H1 (cell line): ENCODE measurements at regions not wholly inside any gene's neighbourhood (a gene's known extent, or its start where the extent isn't known, plus 50 kb on each side); places are given as distances from the start of the nearest gene placed in this dataset.

ENCODE experiments used
- CTCF ChIA-PET: fragments of 300-600 bp; sonication (Branson Sonifier 250); formaldehyde crosslinking; loops from one replicate; lab custom pipeline; 2021; ENCODE audit not compliant: partially characterized antibody; lab: Charles Lee
- POLR2A ChIA-PET: fragments of 300-600 bp; sonication (Branson Sonifier 250); formaldehyde crosslinking; loops from one replicate; lab custom pipeline; 2021; ENCODE audit warnings: inconsistent platforms; ENCODE audit not compliant: partially characterized antibody; lab: Charles Lee
- DNase-seq, 2 experiments: peaks; one replicate each; pipeline versions ENCODE4 v3.0.0 to v3.0.0-alpha.2; 2010 to 2022; ENCODE audit warnings: low spot score in 2 of 2, low read depth in 1 of 2, mixed read lengths in 1 of 2
- FAIRE-seq: peaks from 2 replicates; lab custom pipeline; 2011; peaks lifted over from hg19 to GRCh38; lab: Jason Lieb, UNC
- H2AFZ ChIP-seq: 2 replicates; pipeline ENCODE4 v1.8.1; 2012; ENCODE audit warnings: low read length, inconsistent platforms
- H2AK5ac ChIP-seq: 2 replicates; pipeline ENCODE4 v1.6.1; 2013; ENCODE audit warnings: low read depth, low read length
- H2BK120ac ChIP-seq: replicated peaks from 2 replicates; pipeline ENCODE3; 2013; ENCODE audit warnings: low read depth, low read length, inconsistent platforms
- H2BK12ac ChIP-seq: 2 replicates; pipeline ENCODE4 v1.6.1; 2013; ENCODE audit warnings: low read depth, low read length
- H2BK15ac ChIP-seq: 2 replicates; pipeline ENCODE4 v1.6.1; 2013; ENCODE audit warnings: low read length
- H2BK20ac ChIP-seq: 2 replicates; pipeline ENCODE4 v1.6.1; 2013; ENCODE audit warnings: low read length
- H2BK5ac ChIP-seq: 2 replicates; pipeline ENCODE4 v1.6.1; 2013; ENCODE audit warnings: low read depth, low read length
- H3K14ac ChIP-seq: 2 replicates; pipeline ENCODE4 v1.6.1; 2013; ENCODE audit warnings: inconsistent platforms; ENCODE audit not compliant: insufficient read length
- H3K18ac ChIP-seq: 2 replicates; pipeline ENCODE4 v1.6.1; 2013; ENCODE audit warnings: low read length; ENCODE audit errors: extremely low read depth
- H3K23ac ChIP-seq: 2 replicates; pipeline ENCODE4 v1.6.1; 2013; ENCODE audit warnings: inconsistent platforms; ENCODE audit not compliant: insufficient read length
- H3K23me2 ChIP-seq: 2 replicates; pipeline ENCODE4 v1.6.1; 2013; ENCODE audit warnings: low read depth, low read length
- H3K27ac ChIP-seq: 2 replicates; pipeline ENCODE4 v1.6.1; 2011; ENCODE audit warnings: low read depth, low read length, inconsistent platforms
- H3K27me3 ChIP-seq, 4 experiments: replicated peaks in 1 of 4; 1 replicate in 1 of 4; 2 replicates in 3 of 4; pipeline versions ENCODE4 v1.6.1 to v1.8.1; 2011 to 2013; ENCODE audit warnings: low read length in 3 of 4, mild to moderate bottlenecking in 3 of 4, inconsistent platforms in 2 of 4, mixed read lengths in 2 of 4, moderate library complexity in 1 of 4; ENCODE audit not compliant: control insufficient read depth in 3 of 4, insufficient read depth in 3 of 4; ENCODE audit errors: extremely low read depth in 1 of 4
- H3K36me3 ChIP-seq, 4 experiments: 2 replicates each; pipeline versions ENCODE4 v1.6.1 to v1.8.1; 2011 to 2013; ENCODE audit warnings: mild to moderate bottlenecking in 4 of 4, low read length in 3 of 4, moderate library complexity in 2 of 4, control low read depth in 1 of 4, inconsistent platforms in 1 of 4; ENCODE audit not compliant: insufficient read depth in 4 of 4, control insufficient read depth in 2 of 4
- H3K4ac ChIP-seq: replicated peaks from 2 replicates; pipeline ENCODE3; 2013; ENCODE audit warnings: low read length, low read depth, mixed read lengths, inconsistent platforms; ENCODE audit not compliant: insufficient read length
- H3K4me1 ChIP-seq, 4 experiments: replicated peaks in 1 of 4; 1 replicate in 1 of 4; 2 replicates in 3 of 4; pipeline versions ENCODE4 v1.6.1 to v1.8.1; 2011 to 2013; ENCODE audit warnings: low read length in 3 of 4, inconsistent platforms in 2 of 4, mixed read lengths in 1 of 4; ENCODE audit not compliant: insufficient read depth in 4 of 4, control insufficient read depth in 3 of 4
- H3K4me2 ChIP-seq, 2 experiments: 2 replicates each; pipeline versions ENCODE4 v1.6.1 to v1.8.1; 2011 to 2013; ENCODE audit warnings: low read depth in 2 of 2, low read length in 2 of 2, control low read depth in 1 of 2, inconsistent platforms in 1 of 2, mild to moderate bottlenecking in 1 of 2; ENCODE audit not compliant: insufficient read depth in 1 of 2
- H3K4me3 ChIP-seq, 4 experiments: fragments of 200-600, 300-600 bp in 1 of 4; sonication (generic), shearing (Covaris generic), sonication (Bioruptor Twin) in 1 of 4; 2 replicates each; pipeline versions ENCODE4 v1.5.1 to v1.8.1; 2011 to 2016; ENCODE audit warnings: low read length in 4 of 4, low read depth in 3 of 4, control low read depth in 2 of 4, inconsistent platforms in 2 of 4, mild to moderate bottlenecking in 2 of 4, mixed read lengths in 1 of 4, moderate library complexity in 1 of 4; ENCODE audit not compliant: insufficient read depth in 2 of 4; ENCODE audit errors: extremely low read depth in 1 of 4
- H3K56ac ChIP-seq: replicated peaks from 2 replicates; pipeline ENCODE3; 2013; ENCODE audit warnings: low read depth, mild to moderate bottlenecking, mixed read lengths, low read length, inconsistent platforms; ENCODE audit not compliant: insufficient read length
- H3K79me1 ChIP-seq: 2 replicates; pipeline ENCODE4 v1.6.1; 2013; ENCODE audit warnings: low read depth, low read length, control low read depth
- H3K79me2 ChIP-seq, 2 experiments: 2 replicates each; pipeline versions ENCODE4 v1.6.1 to v1.8.1; 2012 to 2013; ENCODE audit warnings: low read length in 2 of 2, mild to moderate bottlenecking in 2 of 2, inconsistent platforms in 1 of 2; ENCODE audit not compliant: insufficient read depth in 2 of 2, control insufficient read depth in 1 of 2
- H3K9ac ChIP-seq, 4 experiments: replicated peaks in 1 of 4; 1 replicate in 1 of 4; 2 replicates in 3 of 4; pipeline versions ENCODE4 v1.6.1 to v1.8.1; 2011 to 2013; ENCODE audit warnings: low read depth in 3 of 4, low read length in 3 of 4, control low read depth in 2 of 4, mild to moderate bottlenecking in 2 of 4, moderate library complexity in 2 of 4, inconsistent platforms in 1 of 4; ENCODE audit errors: extremely low read depth in 1 of 4
- H3K9me3 ChIP-seq, 2 experiments: 2 replicates each; pipeline versions ENCODE4 v1.6.1 to v1.8.1; 2012 to 2013; ENCODE audit warnings: mild to moderate bottlenecking in 2 of 2, moderate library complexity in 2 of 2, control low read depth in 1 of 2, inconsistent platforms in 1 of 2, low read depth in 1 of 2, low read length in 1 of 2, mixed read lengths in 1 of 2; ENCODE audit not compliant: insufficient read depth in 2 of 2
- H4K20me1 ChIP-seq, 2 experiments: replicated peaks in 1 of 2; 2 replicates each; pipeline versions ENCODE3 to v1.8.1; 2011 to 2013; ENCODE audit warnings: inconsistent platforms in 2 of 2, low read length in 2 of 2, mild to moderate bottlenecking in 1 of 2; ENCODE audit not compliant: insufficient read depth in 2 of 2, control insufficient read depth in 1 of 2
- H4K5ac ChIP-seq: 2 replicates; pipeline ENCODE4 v1.6.1; 2013; ENCODE audit warnings: low read length, low read depth, mixed read lengths, inconsistent platforms; ENCODE audit not compliant: insufficient read length
- H4K8ac ChIP-seq: 2 replicates; pipeline ENCODE4 v1.8.0; 2013; ENCODE audit warnings: mild to moderate bottlenecking, moderate library complexity, low read length, inconsistent platforms; ENCODE audit not compliant: insufficient read depth; ENCODE audit errors: extremely low read depth
- H4K91ac ChIP-seq: replicated peaks from 2 replicates; pipeline ENCODE3; 2013; ENCODE audit warnings: low read length, mixed read lengths, inconsistent platforms; ENCODE audit not compliant: insufficient read length
- ATF2 ChIP-seq: IDR thresholded peaks from 2 replicates; pipeline ENCODE4 v1.6.1; 2012; ENCODE audit warnings: low read length, inconsistent platforms
- ATF3 ChIP-seq: IDR thresholded peaks from 2 replicates; pipeline ENCODE4 v1.6.1; 2011; ENCODE audit warnings: low read depth, mild to moderate bottlenecking, low read length; ENCODE audit not compliant: insufficient read depth
- BACH1 ChIP-seq: IDR thresholded peaks from 2 replicates; pipeline ENCODE4 v1.6.1; 2012; ENCODE audit warnings: low read length, improper control_type of control experiment
- BCL11A ChIP-seq, 2 experiments: IDR thresholded peaks; one replicate each; pipeline ENCODE4 v1.6.1; 2011; ENCODE audit warnings: low read depth in 2 of 2, low read length in 2 of 2, mild to moderate bottlenecking in 2 of 2
- CEBPB ChIP-seq: IDR thresholded peaks from 2 replicates; pipeline ENCODE4 v1.6.1; 2012; ENCODE audit warnings: low read depth, low read length
- CREB1 ChIP-seq: IDR thresholded peaks from 2 replicates; pipeline ENCODE4 v1.6.1; 2012; ENCODE audit warnings: inconsistent platforms
- EP300 ChIP-seq, 2 experiments: IDR thresholded peaks; 1 replicate in 1 of 2; 2 replicates in 1 of 2; pipeline ENCODE4 v1.6.1; 2011 to 2012; ENCODE audit warnings: low read depth in 2 of 2, low read length in 2 of 2, mild to moderate bottlenecking in 2 of 2, borderline replicate concordance in 1 of 2, inconsistent platforms in 1 of 2, moderate library complexity in 1 of 2
- GTF2F1 ChIP-seq: IDR thresholded peaks from 2 replicates; pipeline ENCODE4 v1.6.1; 2012; ENCODE audit warnings: low read depth, low read length, improper control_type of control experiment, borderline replicate concordance
- KDM4A ChIP-seq: IDR thresholded peaks from one replicate; pipeline ENCODE4 v1.7.1; 2012; ENCODE audit warnings: low read depth, mild to moderate bottlenecking, moderate library complexity, low read length, inconsistent platforms; ENCODE audit not compliant: severe bottlenecking
- POLR2A ChIP-seq, 2 experiments: IDR thresholded peaks; 1 replicate in 1 of 2; 2 replicates in 1 of 2; pipeline ENCODE4 v1.6.1; 2011; ENCODE audit warnings: low read depth in 2 of 2, low read length in 2 of 2, mild to moderate bottlenecking in 2 of 2; ENCODE audit errors: control extremely low read depth in 1 of 2
- RBBP5 ChIP-seq: IDR thresholded peaks from 2 replicates; pipeline ENCODE4 v1.7.1; 2012; ENCODE audit warnings: low read depth, mild to moderate bottlenecking, inconsistent platforms, low read length, moderate library complexity, borderline replicate concordance
- SIX5 ChIP-seq: IDR thresholded peaks from 2 replicates; pipeline ENCODE4 v1.6.1; 2011; ENCODE audit warnings: mild to moderate bottlenecking, low read depth, low read length
- TEAD4 ChIP-seq: IDR thresholded peaks from 2 replicates; pipeline ENCODE4 v1.6.1; 2012; ENCODE audit warnings: low read depth, low read length, inconsistent platforms, mixed read lengths
- YY1 ChIP-seq: IDR thresholded peaks from 2 replicates; pipeline ENCODE4 v1.6.1; 2011; ENCODE audit warnings: low read depth, mild to moderate bottlenecking, low read length
- WGBS, 2 experiments: shearing (Covaris generic) in 1 of 2; methylation state at CpG; one replicate each; pipeline versions ENCODE4 v1.1.6 to v1.1.7; 2013 to 2015; ENCODE audit warnings: low lambda C conversion rate in 2 of 2, mixed read lengths in 2 of 2, inconsistent platforms in 1 of 2, low coverage in 1 of 2, missing lambda C conversion rate in 1 of 2; ENCODE audit not compliant: insufficient replicate concordance in 2 of 2, insufficient coverage in 1 of 2, insufficient read length in 1 of 2; ENCODE audit errors: extremely low coverage in 1 of 2, missing lambda C conversion rate in 1 of 2; 5-methylcytosine and 5-hydroxymethylcytosine counted together

DNA sequence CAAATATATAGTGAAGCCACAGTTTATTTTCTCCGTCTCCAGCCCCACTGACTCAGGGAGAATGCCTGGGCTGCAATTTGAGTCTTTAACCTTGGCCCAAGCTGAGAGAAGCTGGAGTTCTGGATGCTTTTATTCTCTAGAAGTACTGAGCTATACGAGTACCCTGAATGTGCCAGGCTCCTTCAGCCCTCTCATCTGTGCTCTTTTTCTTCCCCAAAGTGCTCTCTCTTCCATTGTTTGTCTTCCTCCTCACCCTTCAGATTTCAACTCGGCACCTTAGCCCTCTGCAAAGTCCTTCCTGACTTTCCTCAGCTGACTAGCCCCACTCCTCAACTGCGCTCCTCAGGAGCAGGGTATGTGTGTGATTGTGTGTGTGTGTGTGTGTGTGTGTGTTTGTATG is 75.6 kb upstream of the AGBL1 start:
- CTCF ChIA-PET = interaction anchor here (0.6 to 1.9 kb wide), 5 partner anchors 9 to 610 kb away, joined by 3 to 5 read pairs (median 4); no protein-coding TSS in a partner anchor
- no peak for TF ChIP-seq ATF2
- TF ChIP-seq CEBPB = no peak
- TF ChIP-seq CREB1 = no peak
- no peak for TF ChIP-seq RBBP5
- no peak for TF ChIP-seq POLR2A (IDR thresholded peaks at IDR 0.05; ENCODE audit: control extremely low read depth in 1 of 2, low read depth in 2 of 2, low read length in 2 of 2)
- TF ChIP-seq TEAD4 = no peak
- TF ChIP-seq SIX5 = no peak
- TF ChIP-seq BCL11A (IDR thresholded peaks at IDR 0.05; ENCODE audit: low read depth in 2 of 2, low read length in 2 of 2) = no peak
- TF ChIP-seq EP300 (IDR thresholded peaks at IDR 0.05; ENCODE audit: borderline replicate concordance in 1 of 2, low read depth in 2 of 2, low read length in 2 of 2) = no peak
- no peak for TF ChIP-seq GTF2F1
- TF ChIP-seq BACH1 = no peak
- TF ChIP-seq ATF3 = no peak
- TF ChIP-seq KDM4A = no peak
- TF ChIP-seq YY1 = no peak

More for the DNA sequence above, 75.6 kb upstream of the AGBL1 start:
- H2BK5ac ChIP-seq = no peak overlapping the region
- H3K9ac ChIP-seq = no peak overlapping the region; a peak in 1 of 7 replicates
- peak overlapping the region; percentile 61 for H3K4ac ChIP-seq
- H2BK120ac ChIP-seq = no peak overlapping the region
- no peak overlapping the region for H4K8ac ChIP-seq
- H3K56ac ChIP-seq = no peak overlapping the region
- H4K20me1 ChIP-seq = no peaks in the 10 kb centered on the region
- H3K23ac ChIP-seq = no peak overlapping the region
- no peaks in the 10 kb centered on the region for H3K27me3 ChIP-seq
- H3K14ac ChIP-seq = no peak overlapping the region
- H2AK5ac ChIP-seq = 0 out of 2 replicates have a peak overlapping the region, but pooled peaks have one; percentile 40
- H2BK12ac ChIP-seq = no peak overlapping the region
- H3K23me2 ChIP-seq = no peaks in the 10 kb centered on the region
- POLR2A ChIA-PET = no interaction called here
- no peak overlapping the region for H3K27ac ChIP-seq
- no peaks in the 10 kb centered on the region for H3K79me1 ChIP-seq
- WGBS, 2 experiments = 92% methylated on average over 4 of the region's 4 CpGs; no CpG with 5 or more reads in 1 of the 2 experiments
- H2BK20ac ChIP-seq = no peak overlapping the region
- FAIRE-seq = no peak
- no peak overlapping the region for H3K4me3 ChIP-seq
- no peak overlapping the region for H4K5ac ChIP-seq
- no peaks in the 10 kb centered on the region for H3K79me2 ChIP-seq
- no peaks in the 10 kb centered on the region for H3K36me3 ChIP-seq
- H4K91ac ChIP-seq = no peak overlapping the region
- no peaks in the 10 kb centered on the region for H3K4me1 ChIP-seq
- H3K9me3 ChIP-seq = no peaks in the 10 kb centered on the region
- DNase-seq = no peak
- H2BK15ac ChIP-seq = no peak overlapping the region
- no peak overlapping the region for H2AFZ ChIP-seq
- H3K4me2 ChIP-seq = no peak overlapping the region
- no peak overlapping the region for H3K18ac ChIP-seq
